ENCODE measurements at regions not wholly inside any gene's neighbourhood (a gene's known extent, or its start where the extent isn't known, plus 50 kb on each side); places are given as distances from the start of the nearest gene placed in this dataset.

- H3K27ac ChIP-seq (ENCODE audit: low read depth, low read length, poor library complexity, severe bottlenecking): no peak overlapping the region
- H3K9me2 ChIP-seq (ENCODE audit: insufficient read depth, low read length): no peaks in the 10 kb centered on the region
- no TSS peak for BruUV-seq (replicated peaks)
- DNase-seq (ENCODE audit: low spot score): no peak
- no peaks in the 10 kb centered on the region for H4K20me1 ChIP-seq (ENCODE audit: insufficient read depth, low read length)
- H3K36me3 ChIP-seq (ENCODE audit: insufficient read depth, low read length): no peaks in the 10 kb centered on the region
- no peak for TF ChIP-seq EZH2phosphoT487 (IDR thresholded peaks at IDR 0.05; ENCODE audit: borderline replicate concordance, low read depth, low read length)
- no peaks in the 10 kb centered on the region for H3K9me3 ChIP-seq (ENCODE audit: low read length)
- H3K4me3 ChIP-seq (ENCODE audit: low read depth, low read length, poor library complexity, severe bottlenecking): no peak overlapping the region
- CTCF ChIA-PET (ENCODE audit: unreplicated experiment): no interaction called here
- H3K4me1 ChIP-seq (ENCODE audit: insufficient read depth, low read length, poor library complexity, severe bottlenecking): peaks cover 5% of the 10 kb centered on the region
- H3K79me2 ChIP-seq (ENCODE audit: insufficient read depth, low read depth, low read length): no peaks in the 10 kb centered on the region
- POLR2A ChIA-PET: no interaction called here
- peak overlapping the region; percentile 15; the same call in 1 of the 2 replicates for H2AFZ ChIP-seq (ENCODE audit: low read length)
- peak overlapping the region; percentile 24; the same call in 1 of the 2 replicates for H3K4me2 ChIP-seq (ENCODE audit: low read length)
- intact Hi-C loops (cut with micrococcal nuclease; ENCODE audit: unreplicated experiment): no loop called here
Measured at GRCh38 chr16:17939122-17939536, 397.4 kb downstream of the NPIPA8 start.

GRCh38 chr16:17938546-17938945 is 398.0 kb downstream of the NPIPA8 start:
- DNase-seq (ENCODE audit: low spot score): no peak
- Histone ChIP-seq H3K27ac (ENCODE audit: low read depth, low read length, poor library complexity, severe bottlenecking) (no peak overlapping the region), H3K36me3 (ENCODE audit: insufficient read depth, low read length) (no peaks in the 10 kb centered on the region), H3K9me3 (ENCODE audit: low read length) (no peaks in the 10 kb centered on the region), H4K20me1 (ENCODE audit: insufficient read depth, low read length) (no peaks in the 10 kb centered on the region), H3K4me3 (ENCODE audit: low read depth, low read length, poor library complexity, severe bottlenecking) (no peak overlapping the region), H2AFZ (ENCODE audit: low read length) (no peak overlapping the region), H3K4me2 (ENCODE audit: low read length) (no peak overlapping the region), H3K79me2 (ENCODE audit: insufficient read depth, low read depth, low read length) (no peaks in the 10 kb centered on the region), H3K9me2 (ENCODE audit: insufficient read depth, low read length) (no peaks in the 10 kb centered on the region), H3K4me1 (ENCODE audit: insufficient read depth, low read length, poor library complexity, severe bottlenecking) (peaks cover 5% of the 10 kb centered on the region)
- ChIA-PET CTCF (ENCODE audit: unreplicated experiment) (no interaction called here), POLR2A (interaction anchor here (0.6 kb wide), 1 partner anchor 878 kb away, joined by 3 read pairs; no protein-coding TSS in a partner anchor)
- intact Hi-C loops (cut with micrococcal nuclease; ENCODE audit: unreplicated experiment): no loop called here
- no peak for TF ChIP-seq EZH2phosphoT487 (IDR thresholded peaks at IDR 0.05; ENCODE audit: borderline replicate concordance, low read depth, low read length)
- no TSS peak for BruUV-seq (replicated peaks)

- no peak for DNase-seq (ENCODE audit: low spot score)
- no peak overlapping the region for H3K27ac ChIP-seq (ENCODE audit: low read depth, low read length, poor library complexity, severe bottlenecking)
- no peak overlapping the region for H3K4me3 ChIP-seq (ENCODE audit: low read depth, low read length, poor library complexity, severe bottlenecking)
- no peak overlapping the region for H3K4me2 ChIP-seq (ENCODE audit: low read length)
- ChIA-PET POLR2A (no interaction called here), CTCF (ENCODE audit: unreplicated experiment) (no interaction called here)
- intact Hi-C loops (cut with micrococcal nuclease; ENCODE audit: unreplicated experiment): no loop called here
- H4K20me1 ChIP-seq (ENCODE audit: insufficient read depth, low read length): no peaks in the 10 kb centered on the region
- no peak overlapping the region for H2AFZ ChIP-seq (ENCODE audit: low read length)
- no peaks in the 10 kb centered on the region for H3K9me3 ChIP-seq (ENCODE audit: low read length)
- peaks cover 5% of the 10 kb centered on the region for H3K4me1 ChIP-seq (ENCODE audit: insufficient read depth, low read length, poor library complexity, severe bottlenecking)
- no peaks in the 10 kb centered on the region for H3K9me2 ChIP-seq (ENCODE audit: insufficient read depth, low read length)
- TF ChIP-seq CTCF (conservative IDR thresholded peaks at IDR 0.05; ENCODE audit: low read length) (no peak), EZH2phosphoT487 (IDR thresholded peaks at IDR 0.05; ENCODE audit: borderline replicate concordance, low read depth, low read length) (no peak)
- no TSS peak for BruUV-seq (replicated peaks)
- H3K79me2 ChIP-seq (ENCODE audit: insufficient read depth, low read depth, low read length): no peaks in the 10 kb centered on the region
- H3K36me3 ChIP-seq (ENCODE audit: insufficient read depth, low read length): no peaks in the 10 kb centered on the region
Measured at GRCh38 chr16:17936766-17937402, 399.7 kb downstream of the NPIPA8 start.
